Naive thymus-derived CD4-positive, alpha-beta T cell (primary cell): ENCODE measurements at regions not wholly inside any gene's neighbourhood (a gene's known extent, or its start where the extent isn't known, plus 50 kb on each side); places are given as distances from the start of the nearest gene placed in this dataset.
"Not testable (repeated sequence)": the region's sequence is repeated elsewhere in the genome, so short reads cannot be mapped to it uniquely, and the experiment has no call there.

ENCODE experiments used
- ATAC-seq: fragments of 150-1000 bp; cut with Tn5 transposase; 2 replicates; pipeline ENCODE4 v1.10.0; 2021; ENCODE audit warnings: mild to moderate bottlenecking, moderate library complexity
- CTCF ChIA-PET: fragments of 350-600 bp; sonication (Branson Sonifier 250); formaldehyde crosslinking; loops from one replicate; lab custom pipeline; 2021; ENCODE audit warnings: antibody characterized with exemption; lab: Charles Lee
- POLR2A ChIA-PET: fragments of 350-600 bp; sonication (Branson Sonifier 250); formaldehyde crosslinking; loops from one replicate; lab custom pipeline; 2021; ENCODE audit warnings: antibody characterized with exemption, inconsistent platforms; lab: Charles Lee
- DNase-seq, 9 donors: peaks; one replicate each; pipeline versions ENCODE4 v3.0.0 to v3.0.0-alpha.2; 2020 to 2022; ENCODE audit warnings: mixed read lengths in 1 of 9
- H3K27ac ChIP-seq: one replicate; pipeline ENCODE4 v1.7.0; 2013; ENCODE audit warnings: mild to moderate bottlenecking, low read depth, low read length, moderate library complexity
- H3K27me3 ChIP-seq, 2 donors: one replicate each; pipeline ENCODE4 v1.7.0; 2013; ENCODE audit warnings: low read length in 2 of 2, mild to moderate bottlenecking in 2 of 2, moderate library complexity in 2 of 2; ENCODE audit not compliant: control insufficient read depth in 2 of 2, insufficient read depth in 2 of 2
- H3K36me3 ChIP-seq, 3 experiments: 1 replicate in 2 of 3; 2 replicates in 1 of 3; pipeline ENCODE4 v1.7.0; 2013; ENCODE audit warnings: low read length in 3 of 3, mild to moderate bottlenecking in 3 of 3, moderate library complexity in 1 of 3; ENCODE audit not compliant: insufficient read depth in 3 of 3, control insufficient read depth in 2 of 3
- H3K4me1 ChIP-seq, 2 donors: one replicate each; pipeline ENCODE4 v1.7.0; 2013; ENCODE audit warnings: low read length in 2 of 2, mild to moderate bottlenecking in 2 of 2, moderate library complexity in 1 of 2; ENCODE audit not compliant: control insufficient read depth in 2 of 2, insufficient read depth in 2 of 2
- H3K4me3 ChIP-seq: 2 replicates; pipeline ENCODE4 v1.7.0; 2013; ENCODE audit warnings: mild to moderate bottlenecking, low read length
- H3K9me3 ChIP-seq, 3 experiments: 1 replicate in 2 of 3; 2 replicates in 1 of 3; pipeline ENCODE4 v1.7.0; 2013; ENCODE audit warnings: low read length in 3 of 3; ENCODE audit not compliant: control insufficient read depth in 2 of 3
- H3K27ac Mint-ChIP-seq, 9 donors: one replicate each; pipeline ENCODE4 v1.8.0; 2020 to 2022; ENCODE audit warnings: mixed read lengths in 9 of 9, mild to moderate bottlenecking in 8 of 9, moderate library complexity in 5 of 9, inconsistent platforms in 2 of 9
- H3K27me3 Mint-ChIP-seq, 5 donors: one replicate each; pipeline ENCODE4 v1.8.0; 2021 to 2022; ENCODE audit warnings: mixed read lengths in 5 of 5, mild to moderate bottlenecking in 1 of 5
- H3K36me3 Mint-ChIP-seq, 5 donors: one replicate each; pipeline ENCODE4 v1.8.0; 2020 to 2022; ENCODE audit warnings: mixed read lengths in 5 of 5, mild to moderate bottlenecking in 3 of 5, inconsistent platforms in 1 of 5
- H3K4me1 Mint-ChIP-seq, 7 donors: one replicate each; pipeline ENCODE4 v1.8.0; 2020 to 2022; ENCODE audit warnings: mixed read lengths in 7 of 7, mild to moderate bottlenecking in 3 of 7, inconsistent platforms in 1 of 7
- H3K4me3 Mint-ChIP-seq, 10 donors: one replicate each; pipeline ENCODE4 v1.8.0; 2020 to 2022; ENCODE audit warnings: mild to moderate bottlenecking in 10 of 10, mixed read lengths in 10 of 10, moderate library complexity in 6 of 10, inconsistent platforms in 2 of 10
- H3K9me3 Mint-ChIP-seq, 11 donors: one replicate each; pipeline ENCODE4 v1.8.0; 2020 to 2022; ENCODE audit warnings: mixed read lengths in 11 of 11, mild to moderate bottlenecking in 4 of 11, inconsistent platforms in 1 of 11, moderate library complexity in 1 of 11
- intact Hi-C, 2 donors: fragments of 100-400 bp; cut with micrococcal nuclease; formaldehyde crosslinking; loops; one replicate each; pipeline ENCODE4 v1.15.1; 2023

DNA sequence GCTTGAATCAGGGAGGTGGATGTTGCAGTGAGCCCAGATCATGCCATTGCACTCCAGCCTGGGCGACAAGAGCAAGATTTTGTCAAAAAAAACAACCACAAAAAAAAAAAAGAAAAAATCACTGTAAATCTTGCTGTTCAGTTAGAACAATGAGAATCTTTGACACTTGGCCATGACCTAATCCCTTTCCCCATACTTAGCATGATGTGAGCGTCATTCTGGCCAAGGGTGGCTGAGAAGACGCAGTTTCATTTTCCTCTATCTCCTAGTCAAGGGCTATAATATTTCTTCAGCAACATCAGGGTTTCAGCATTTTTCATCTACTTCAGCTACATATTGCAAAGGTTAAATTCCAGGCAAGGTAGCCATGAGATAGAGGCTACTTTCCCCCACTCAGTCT is 599.4 kb upstream of the MDGA2 start:
- H3K36me3 Mint-ChIP-seq = no peaks in the 10 kb centered on the region
- Histone ChIP-seq H3K36me3 (no peaks in the 10 kb centered on the region), H3K4me1 (no peaks in the 10 kb centered on the region), H3K9me3 (no peaks in the 10 kb centered on the region), H3K4me3 (no peak overlapping the region), H3K27ac (no peak overlapping the region), H3K27me3 (no peaks in the 10 kb centered on the region)
- ATAC-seq = no peak
- H3K9me3 Mint-ChIP-seq = peaks cover 0 to 28% (median 5%) of the 10 kb centered on the region in 11 donors
- peaks cover 0 to 2% (median 0%) of the 10 kb centered on the region in 7 donors for H3K4me1 Mint-ChIP-seq
- POLR2A ChIA-PET = no interaction called here
- intact Hi-C loops = no loop called here
- no peak overlapping the region for H3K4me3 Mint-ChIP-seq
- DNase-seq = no peak
- no peak overlapping the region for H3K27ac Mint-ChIP-seq
- CTCF ChIA-PET = no interaction called here
- no peaks in the 10 kb centered on the region for H3K27me3 Mint-ChIP-seq

DNA sequence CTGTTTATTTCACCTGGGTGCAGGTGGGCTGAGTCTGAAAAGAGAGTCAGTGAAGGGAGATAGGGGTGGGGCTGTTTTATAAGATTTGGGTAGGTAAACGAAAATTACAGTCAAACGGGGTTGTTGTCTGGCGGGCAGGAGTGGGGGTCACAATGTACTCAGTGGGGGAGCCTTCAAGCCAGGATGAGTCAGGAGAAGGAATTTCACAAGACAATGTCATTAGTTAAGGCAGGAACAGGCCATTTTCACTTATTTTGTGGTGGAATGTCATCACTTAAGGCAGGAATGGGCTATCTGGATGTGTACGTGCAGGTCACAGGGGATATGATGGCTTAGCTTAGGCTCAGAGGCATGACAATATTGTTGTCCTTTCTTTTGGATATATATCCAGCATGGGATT is 592.5 kb upstream of the MDGA2 start:
- intact Hi-C loops, H3K27ac ChIP-seq, ATAC-seq, H3K4me1 ChIP-seq, H3K36me3 Mint-ChIP-seq, CTCF ChIA-PET, H3K9me3 ChIP-seq, H3K27me3 Mint-ChIP-seq, H3K4me1 Mint-ChIP-seq, DNase-seq, H3K36me3 ChIP-seq, H3K4me3 ChIP-seq, H3K4me3 Mint-ChIP-seq, H3K27me3 ChIP-seq, POLR2A ChIA-PET, H3K27ac Mint-ChIP-seq: not testable (repeated sequence)
- peaks cover 0 to 14% (median 5%) of the 10 kb centered on the region in 11 donors for H3K9me3 Mint-ChIP-seq

DNA sequence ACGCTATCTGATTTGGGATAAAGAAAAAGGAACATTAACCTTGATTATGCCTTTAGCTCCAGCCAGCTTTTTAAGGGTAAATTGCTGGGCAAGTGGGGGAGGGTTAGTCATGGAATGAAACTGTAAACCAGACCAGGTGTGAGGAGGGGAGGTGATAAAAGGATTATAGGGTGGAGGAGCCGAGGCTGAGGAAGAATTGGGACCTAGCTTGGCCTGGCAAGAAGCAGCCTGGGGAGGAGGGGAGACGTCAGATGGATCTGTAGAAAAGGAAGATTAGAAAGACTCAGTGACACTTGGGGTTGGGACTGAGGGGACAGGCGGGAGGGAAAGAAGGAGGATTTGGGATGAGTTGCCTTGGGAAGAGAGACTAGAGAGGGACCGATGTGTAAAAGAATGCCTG is 590.8 kb upstream of the MDGA2 start:
- H3K9me3 ChIP-seq, H3K36me3 ChIP-seq, intact Hi-C loops, H3K27me3 Mint-ChIP-seq, CTCF ChIA-PET, H3K36me3 Mint-ChIP-seq, H3K4me1 Mint-ChIP-seq, H3K4me3 ChIP-seq, DNase-seq, H3K27me3 ChIP-seq, H3K27ac Mint-ChIP-seq, POLR2A ChIA-PET, H3K4me3 Mint-ChIP-seq, H3K4me1 ChIP-seq, ATAC-seq, H3K27ac ChIP-seq: not testable (repeated sequence)
- H3K9me3 Mint-ChIP-seq = peaks cover 0 to 14% (median 5%) of the 10 kb centered on the region in 11 donors

DNA sequence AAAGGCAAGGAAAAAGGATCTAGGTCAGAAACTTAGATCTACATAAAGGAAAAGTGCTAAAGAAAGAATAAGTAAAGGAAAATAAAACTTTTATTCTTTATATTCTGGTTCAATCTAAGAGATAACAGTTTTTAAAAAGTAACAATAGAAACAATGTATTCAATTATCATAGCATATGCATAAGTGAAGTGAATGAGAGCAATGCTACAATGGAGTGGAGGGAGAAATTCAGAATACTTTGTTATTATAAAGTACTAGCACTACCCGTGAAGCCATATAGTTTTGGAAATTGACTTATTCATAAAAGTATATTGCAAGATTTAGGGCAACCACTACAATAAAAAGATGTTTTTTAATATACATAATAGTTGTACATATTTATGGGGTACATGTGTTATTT is 586.0 kb upstream of the MDGA2 start:
- ChIA-PET CTCF (no interaction called here), POLR2A (no interaction called here)
- H3K9me3 Mint-ChIP-seq = peaks cover 0 to 15% (median under 1%) of the 10 kb centered on the region in 11 donors
- H3K27ac Mint-ChIP-seq = no peak overlapping the region
- DNase-seq (no peak), ATAC-seq (no peak)
- H3K4me1 Mint-ChIP-seq = no peaks in the 10 kb centered on the region
- no peak overlapping the region for H3K4me3 Mint-ChIP-seq
- Histone ChIP-seq H3K4me1 (no peaks in the 10 kb centered on the region), H3K4me3 (no peak overlapping the region), H3K27me3 (no peaks in the 10 kb centered on the region), H3K36me3 (no peaks in the 10 kb centered on the region), H3K9me3 (no peaks in the 10 kb centered on the region), H3K27ac (no peak overlapping the region)
- intact Hi-C loops = no loop called here
- no peaks in the 10 kb centered on the region for H3K36me3 Mint-ChIP-seq
- no peaks in the 10 kb centered on the region for H3K27me3 Mint-ChIP-seq

DNA sequence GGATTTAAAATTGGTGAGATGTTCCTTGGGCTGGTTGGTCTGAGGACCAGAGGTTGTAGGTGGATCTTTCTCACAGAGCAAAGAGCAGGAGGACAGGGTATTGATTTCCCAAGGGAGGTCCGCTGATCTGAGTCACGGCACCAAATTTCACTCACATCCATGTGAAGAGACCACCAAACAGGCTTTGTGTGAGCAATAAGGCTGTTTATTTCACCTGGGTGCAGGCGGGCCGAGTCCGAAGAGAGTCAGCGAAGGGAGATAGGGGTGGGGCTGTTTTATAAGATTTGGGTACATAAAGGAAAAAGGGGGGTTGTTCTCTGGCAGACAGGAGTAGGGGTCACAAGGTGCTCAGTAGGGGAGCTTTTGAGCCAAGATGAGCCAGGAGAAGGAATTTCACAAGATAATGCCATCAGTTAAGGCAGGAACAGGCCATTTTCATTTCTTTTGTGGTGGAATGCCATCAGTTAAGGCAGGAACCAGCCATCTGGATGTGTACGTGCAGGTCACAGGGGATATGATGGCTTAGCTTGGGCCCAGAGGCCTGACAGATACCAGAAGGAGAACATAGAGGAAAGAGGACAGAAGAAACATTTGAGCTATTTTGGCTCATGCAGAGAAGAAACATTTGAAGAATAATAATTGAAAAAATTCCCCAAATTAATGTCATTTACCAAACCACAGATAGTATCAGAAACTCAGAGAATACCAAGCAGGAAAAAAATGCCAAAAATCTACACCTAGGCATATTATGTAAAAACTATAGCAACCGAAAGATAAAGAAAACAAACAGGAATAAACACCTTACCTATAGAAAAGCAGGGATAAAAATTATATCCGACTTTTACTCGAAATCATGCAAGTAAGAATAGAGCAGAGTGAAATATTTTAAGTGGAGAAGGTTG is 585.2 kb upstream of the MDGA2 start:
- peaks cover 0 to 13% (median 0%) of the 10 kb centered on the region in 11 donors for H3K9me3 Mint-ChIP-seq
- H3K4me1 Mint-ChIP-seq, H3K4me3 ChIP-seq, H3K4me3 Mint-ChIP-seq, ATAC-seq, H3K27me3 ChIP-seq, H3K4me1 ChIP-seq, H3K27ac Mint-ChIP-seq, H3K36me3 ChIP-seq, POLR2A ChIA-PET, CTCF ChIA-PET, H3K36me3 Mint-ChIP-seq, DNase-seq, H3K9me3 ChIP-seq, intact Hi-C loops, H3K27me3 Mint-ChIP-seq, H3K27ac ChIP-seq: not testable (repeated sequence)

DNA sequence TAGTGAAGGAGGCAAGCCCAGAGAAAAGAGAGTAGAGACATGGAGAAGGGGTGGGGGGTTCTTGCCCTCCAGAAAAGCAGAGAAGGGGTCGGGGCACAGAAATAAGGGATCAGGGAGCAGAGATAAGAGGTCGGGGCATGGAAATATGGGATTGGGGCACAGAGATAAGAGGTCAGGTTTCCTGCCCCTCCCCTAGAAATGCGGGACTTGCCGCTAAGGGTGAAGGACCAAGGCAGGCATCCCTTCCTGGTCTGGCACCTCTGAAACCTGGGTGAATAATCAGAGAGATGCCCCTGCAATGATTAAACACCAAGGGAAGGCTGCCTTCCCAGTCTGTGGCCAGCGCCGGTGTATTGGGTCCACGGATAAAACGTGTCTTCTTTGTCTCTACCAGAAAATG is 584.5 kb upstream of the MDGA2 start:
- H3K27ac ChIP-seq, H3K9me3 ChIP-seq, H3K36me3 ChIP-seq, H3K36me3 Mint-ChIP-seq, H3K27me3 Mint-ChIP-seq, H3K4me1 Mint-ChIP-seq, ATAC-seq, intact Hi-C loops, DNase-seq, H3K4me3 ChIP-seq, POLR2A ChIA-PET, H3K4me3 Mint-ChIP-seq, H3K27ac Mint-ChIP-seq, H3K4me1 ChIP-seq, H3K27me3 ChIP-seq, CTCF ChIA-PET: not testable (repeated sequence)
- H3K9me3 Mint-ChIP-seq = peaks cover 0 to 11% (median 0%) of the 10 kb centered on the region in 11 donors

DNA sequence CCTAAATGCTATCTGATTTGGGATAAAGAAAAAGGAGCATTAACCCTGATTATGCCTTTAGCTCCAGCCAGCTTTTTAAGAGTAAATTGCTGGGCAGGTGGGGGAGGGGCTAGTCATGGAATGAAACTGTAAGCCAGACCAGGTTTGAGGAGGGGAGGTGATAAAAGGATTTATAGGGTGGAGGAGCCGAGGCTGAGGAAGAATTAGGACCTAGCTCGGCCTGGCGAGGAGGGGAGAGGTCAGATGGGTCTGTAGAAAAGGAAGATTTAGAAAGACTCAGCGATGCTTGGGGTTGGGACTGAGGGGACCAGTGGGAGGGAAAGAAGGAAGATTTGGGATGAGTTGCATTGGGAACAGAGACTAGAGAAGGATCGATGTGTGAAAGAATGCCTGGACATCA is 583.8 kb upstream of the MDGA2 start:
- intact Hi-C loops, ATAC-seq, H3K9me3 ChIP-seq, CTCF ChIA-PET, POLR2A ChIA-PET, H3K27me3 Mint-ChIP-seq, H3K4me1 ChIP-seq, DNase-seq, H3K4me3 ChIP-seq, H3K4me3 Mint-ChIP-seq, H3K27ac Mint-ChIP-seq, H3K27ac ChIP-seq, H3K36me3 Mint-ChIP-seq, H3K27me3 ChIP-seq, H3K36me3 ChIP-seq, H3K4me1 Mint-ChIP-seq: not testable (repeated sequence)
- peaks cover 0 to 11% (median 0%) of the 10 kb centered on the region in 11 donors for H3K9me3 Mint-ChIP-seq
